Vagina (tissue), 2 donors: ENCODE measurements at regions not wholly inside any gene's neighbourhood (a gene's known extent, or its start where the extent isn't known, plus 50 kb on each side); places are given as distances from the start of the nearest gene placed in this dataset.

Experiments used
- DNase-seq, 2 donors: peaks; one replicate each; pipeline ENCODE4 v3.0.0-alpha.2; 2017; ENCODE audit errors: extremely low spot score in 2 of 2
- H3K27ac ChIP-seq: fragments of 200-600 bp; sonication (generic); one replicate; pipeline ENCODE4 v1.5.1; 2019
- H3K27me3 ChIP-seq: fragments of 200-600 bp; sonication (generic); one replicate; pipeline ENCODE4 v1.5.1; 2019
- H3K36me3 ChIP-seq, 2 donors: fragments of 200-600 bp; sonication (generic); one replicate each; pipeline ENCODE4 v1.5.1; 2017 to 2019
- H3K4me1 ChIP-seq: fragments of 200-600 bp; sonication (generic); one replicate; pipeline ENCODE4 v1.5.1; 2019
- H3K4me3 ChIP-seq, 2 donors: fragments of 200-600 bp; sonication (generic); 1 replicate in 1 of 2; 2 replicates in 1 of 2; pipeline ENCODE4 v1.5.1; 2016 to 2019
- H3K9me3 ChIP-seq: fragments of 200-600 bp; sonication (generic); one replicate; pipeline ENCODE4 v1.5.1; 2019
- POLR2A ChIP-seq, 2 donors: fragments of 450-650 bp; IDR thresholded peaks; one replicate each; pipeline ENCODE4 v1.6.1; 2017; ENCODE audit warnings: antibody characterized with exemption in 2 of 2, mild to moderate bottlenecking in 2 of 2, moderate library complexity in 2 of 2
- POLR2AphosphoS5 ChIP-seq, 2 donors: sonication (generic); formaldehyde crosslinking; IDR thresholded peaks; one replicate each; pipeline ENCODE4 v1.9.0; 2017; ENCODE audit warnings: antibody characterized with exemption in 2 of 2, mild to moderate bottlenecking in 2 of 2, low read depth in 1 of 2; ENCODE audit not compliant: insufficient read depth in 1 of 2
- intact Hi-C: fragments of 100-400 bp; cut with DNase I; formaldehyde crosslinking; loops from one replicate; pipeline ENCODE4 v1.15.1; 2023
- TF ChIP-seq, protein P1 (sequence below), 3 experiments: fragments of 450-650 bp in 2 of 3; fragments of 200-600 bp in 1 of 3; sonication (generic) in 1 of 3; IDR thresholded peaks; one replicate each; pipeline ENCODE4 v1.5.1; 2017 to 2019; ENCODE audit warnings: antibody characterized with exemption in 3 of 3, mild to moderate bottlenecking in 2 of 3, moderate library complexity in 2 of 3

DNA sequence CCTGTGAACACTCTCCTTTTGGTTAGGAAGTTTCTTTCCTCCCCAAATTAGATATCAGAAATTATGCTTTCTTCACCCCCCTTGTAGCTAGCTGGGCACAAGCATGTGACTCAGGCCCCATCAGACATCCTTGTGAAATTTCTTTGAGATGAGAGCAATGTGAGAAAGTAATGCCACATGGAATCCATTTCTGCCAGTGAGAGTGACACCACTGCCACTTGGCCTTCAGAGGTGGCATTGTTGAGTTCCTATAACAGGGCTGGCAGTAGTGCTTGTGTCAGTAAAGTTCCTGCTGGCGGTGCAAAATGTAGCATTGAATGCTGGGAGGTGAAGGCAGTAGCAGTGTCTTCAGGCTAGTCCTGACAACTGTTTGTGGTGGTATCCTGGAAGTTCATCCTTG lies 80.7 kb upstream of the ZNF280D start:
- H3K4me3 ChIP-seq: no peak overlapping the region
- TF ChIP-seq POLR2A (IDR thresholded peaks at IDR 0.05) (no peak), POLR2AphosphoS5 (IDR thresholded peaks at IDR 0.05; ENCODE audit: insufficient read depth in 1 of 2, low read depth in 1 of 2) (no peak)
- TF ChIP-seq, protein P1, sequence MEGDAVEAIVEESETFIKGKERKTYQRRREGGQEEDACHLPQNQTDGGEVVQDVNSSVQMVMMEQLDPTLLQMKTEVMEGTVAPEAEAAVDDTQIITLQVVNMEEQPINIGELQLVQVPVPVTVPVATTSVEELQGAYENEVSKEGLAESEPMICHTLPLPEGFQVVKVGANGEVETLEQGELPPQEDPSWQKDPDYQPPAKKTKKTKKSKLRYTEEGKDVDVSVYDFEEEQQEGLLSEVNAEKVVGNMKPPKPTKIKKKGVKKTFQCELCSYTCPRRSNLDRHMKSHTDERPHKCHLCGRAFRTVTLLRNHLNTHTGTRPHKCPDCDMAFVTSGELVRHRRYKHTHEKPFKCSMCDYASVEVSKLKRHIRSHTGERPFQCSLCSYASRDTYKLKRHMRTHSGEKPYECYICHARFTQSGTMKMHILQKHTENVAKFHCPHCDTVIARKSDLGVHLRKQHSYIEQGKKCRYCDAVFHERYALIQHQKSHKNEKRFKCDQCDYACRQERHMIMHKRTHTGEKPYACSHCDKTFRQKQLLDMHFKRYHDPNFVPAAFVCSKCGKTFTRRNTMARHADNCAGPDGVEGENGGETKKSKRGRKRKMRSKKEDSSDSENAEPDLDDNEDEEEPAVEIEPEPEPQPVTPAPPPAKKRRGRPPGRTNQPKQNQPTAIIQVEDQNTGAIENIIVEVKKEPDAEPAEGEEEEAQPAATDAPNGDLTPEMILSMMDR (IDR thresholded peaks at IDR 0.05): no peak
- H3K4me1 ChIP-seq: peaks cover 8% of the 10 kb centered on the region
- no peaks in the 10 kb centered on the region for H3K9me3 ChIP-seq
- H3K27ac ChIP-seq: no peak overlapping the region
- no peaks in the 10 kb centered on the region for H3K27me3 ChIP-seq
- intact Hi-C loops: no loop called here
- no peaks in the 10 kb centered on the region for H3K36me3 ChIP-seq
- no peak for DNase-seq

DNA sequence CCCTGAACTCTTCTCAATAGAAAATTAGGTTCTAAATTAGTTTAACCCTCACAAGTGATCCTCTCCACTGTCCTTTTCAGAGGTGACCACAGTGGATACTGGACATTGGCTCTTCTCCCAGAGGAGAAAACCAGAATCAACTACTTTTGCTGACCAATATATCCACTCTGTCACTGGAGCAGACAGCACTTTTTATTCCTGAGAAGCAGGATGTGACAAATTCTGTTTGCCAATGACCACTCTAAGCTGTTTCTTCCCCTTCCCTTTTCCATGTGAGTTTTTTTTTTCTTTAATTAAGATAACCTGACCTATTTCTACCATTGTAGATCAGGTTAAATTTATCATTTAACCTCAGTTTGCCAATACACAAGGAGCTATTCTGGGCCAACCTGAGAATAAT lies 79.7 kb upstream of the ZNF280D start:
- H3K27me3 ChIP-seq: no peaks in the 10 kb centered on the region
- H3K4me1 ChIP-seq: peaks cover 8% of the 10 kb centered on the region
- TF ChIP-seq, protein P1 (IDR thresholded peaks at IDR 0.05): no peak
- TF ChIP-seq POLR2A (IDR thresholded peaks at IDR 0.05) (no peak), POLR2AphosphoS5 (IDR thresholded peaks at IDR 0.05; ENCODE audit: insufficient read depth in 1 of 2, low read depth in 1 of 2) (no peak)
- intact Hi-C loops: no loop called here
- no peak for DNase-seq
- H3K4me3 ChIP-seq: no peak overlapping the region
- H3K27ac ChIP-seq: no peak overlapping the region
- H3K36me3 ChIP-seq: no peaks in the 10 kb centered on the region
- no peaks in the 10 kb centered on the region for H3K9me3 ChIP-seq

DNA sequence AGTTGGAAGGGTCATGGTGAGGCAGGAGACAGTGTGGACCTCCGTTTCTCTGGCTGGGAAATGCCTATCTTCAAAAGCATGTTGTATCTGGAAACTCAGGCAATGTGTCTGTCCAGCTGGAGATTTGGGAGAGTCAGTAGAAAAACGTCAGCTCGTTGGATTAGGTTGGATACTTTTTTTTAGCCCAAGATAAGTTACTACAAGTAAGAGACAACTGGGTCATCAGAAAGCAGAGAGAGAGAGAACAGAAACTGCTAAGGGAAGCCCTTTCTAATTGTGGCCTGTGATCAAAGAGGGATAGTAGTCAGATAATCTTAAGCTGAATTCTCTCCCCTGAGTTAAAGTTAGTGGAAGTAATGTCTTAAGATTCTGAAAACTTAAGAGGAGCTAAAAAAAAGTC lies 78.9 kb upstream of the ZNF280D start:
- intact Hi-C loops: no loop called here
- DNase-seq: no peak
- no peak for TF ChIP-seq POLR2A (IDR thresholded peaks at IDR 0.05)
- TF ChIP-seq, protein P1 (IDR thresholded peaks at IDR 0.05): no peak
- no peak for TF ChIP-seq POLR2AphosphoS5 (IDR thresholded peaks at IDR 0.05; ENCODE audit: insufficient read depth in 1 of 2, low read depth in 1 of 2)
- no peak overlapping the region for H3K4me3 ChIP-seq
- H3K36me3 ChIP-seq: no peaks in the 10 kb centered on the region
- no peak overlapping the region for H3K27ac ChIP-seq
- H3K9me3 ChIP-seq: no peaks in the 10 kb centered on the region
- peaks cover 4% of the 10 kb centered on the region for H3K4me1 ChIP-seq
- H3K27me3 ChIP-seq: no peaks in the 10 kb centered on the region

DNA sequence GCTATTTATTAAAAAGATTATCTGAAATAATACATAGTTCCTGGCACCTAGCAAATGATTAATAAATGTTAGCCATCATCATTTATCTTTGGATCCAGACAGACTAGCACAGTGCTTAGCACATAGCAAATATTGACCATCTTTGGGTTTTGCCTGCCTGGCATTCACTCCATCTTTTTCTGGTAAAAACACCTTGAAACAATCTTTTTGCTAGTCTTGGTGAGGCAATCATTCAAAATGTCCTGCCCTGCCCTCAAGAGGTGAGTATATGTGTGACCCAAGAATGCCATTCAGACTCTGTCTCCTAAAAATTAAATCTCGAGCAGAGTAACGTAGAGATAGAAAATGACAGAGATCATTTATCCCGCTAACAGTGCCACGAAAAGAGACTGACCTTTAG lies 78.3 kb upstream of the ZNF280D start:
- TF ChIP-seq POLR2A (IDR thresholded peaks at IDR 0.05) (no peak), POLR2AphosphoS5 (IDR thresholded peaks at IDR 0.05; ENCODE audit: insufficient read depth in 1 of 2, low read depth in 1 of 2) (no peak)
- TF ChIP-seq, protein P1 (IDR thresholded peaks at IDR 0.05): no peak
- no peak overlapping the region for H3K27ac ChIP-seq
- H3K36me3 ChIP-seq: no peaks in the 10 kb centered on the region
- no peak overlapping the region for H3K4me3 ChIP-seq
- H3K9me3 ChIP-seq: no peaks in the 10 kb centered on the region
- no peak for DNase-seq
- intact Hi-C loops: no loop called here
- peaks cover under 1% of the 10 kb centered on the region for H3K4me1 ChIP-seq
- H3K27me3 ChIP-seq: no peaks in the 10 kb centered on the region

DNA sequence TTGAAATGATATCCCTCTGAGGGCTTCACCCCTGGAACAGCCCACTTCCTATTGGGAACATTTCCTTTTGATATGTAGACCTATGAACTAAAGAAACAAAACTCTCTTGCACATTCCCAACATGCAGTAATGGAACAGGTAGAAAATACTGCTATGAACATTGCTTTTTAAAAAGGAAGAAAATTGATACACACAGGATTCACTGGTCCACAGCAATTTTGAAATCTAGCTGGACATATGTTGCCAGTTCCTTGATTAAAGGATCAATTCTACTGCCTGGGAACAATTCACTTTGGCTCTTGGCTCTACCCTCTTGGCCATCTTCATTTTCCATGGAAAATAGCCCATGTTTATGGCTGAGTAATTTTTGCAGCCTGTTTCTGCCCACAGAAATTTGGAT lies 74.9 kb upstream of the ZNF280D start:
- Histone ChIP-seq H3K27ac (no peak overlapping the region), H3K27me3 (no peaks in the 10 kb centered on the region), H3K9me3 (no peaks in the 10 kb centered on the region), H3K4me3 (no peak overlapping the region), H3K36me3 (no peaks in the 10 kb centered on the region), H3K4me1 (peaks cover 8% of the 10 kb centered on the region)
- no peak for DNase-seq
- no peak for TF ChIP-seq POLR2AphosphoS5 (IDR thresholded peaks at IDR 0.05; ENCODE audit: insufficient read depth in 1 of 2, low read depth in 1 of 2)
- no peak for TF ChIP-seq POLR2A (IDR thresholded peaks at IDR 0.05)
- TF ChIP-seq, protein P1 (IDR thresholded peaks at IDR 0.05): no peak
- intact Hi-C loops: no loop called here
